HG03064 (cell line): ENCODE measurements at regions not wholly inside any gene's neighbourhood (a gene's known extent, or its start where the extent isn't known, plus 50 kb on each side); places are given as distances from the start of the nearest gene placed in this dataset.
"Not testable (repeated sequence)": the region's sequence is repeated elsewhere in the genome, so short reads cannot be mapped to it uniquely, and the experiment has no call there.

Experiments used
- ATAC-seq: cut with Tn5 transposase; IDR thresholded peaks from one replicate; pipeline ENCODE4 v1.9.1; 2021; ENCODE audit warnings: low read depth; ENCODE audit not compliant: unreplicated experiment

DNA sequence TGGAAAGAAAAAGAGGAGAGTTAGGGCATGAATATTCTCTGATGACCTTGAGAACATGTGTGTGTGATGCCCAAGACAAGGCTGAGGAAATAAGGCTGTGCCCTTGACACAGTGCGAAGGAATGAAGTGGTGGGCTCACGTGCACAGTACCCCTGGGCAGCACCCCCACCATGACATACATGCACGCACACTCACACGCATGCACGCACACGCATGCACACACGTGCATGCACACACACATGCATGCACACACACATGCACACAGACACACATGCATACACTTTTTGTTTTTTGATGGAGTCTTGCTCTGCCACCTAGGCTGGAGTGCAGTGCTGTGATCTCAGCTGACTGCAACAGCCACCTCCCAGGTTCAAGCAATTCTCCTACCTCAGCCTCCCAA is 118.1 kb downstream of the GATA3 start:
- ATAC-seq = no peak

DNA sequence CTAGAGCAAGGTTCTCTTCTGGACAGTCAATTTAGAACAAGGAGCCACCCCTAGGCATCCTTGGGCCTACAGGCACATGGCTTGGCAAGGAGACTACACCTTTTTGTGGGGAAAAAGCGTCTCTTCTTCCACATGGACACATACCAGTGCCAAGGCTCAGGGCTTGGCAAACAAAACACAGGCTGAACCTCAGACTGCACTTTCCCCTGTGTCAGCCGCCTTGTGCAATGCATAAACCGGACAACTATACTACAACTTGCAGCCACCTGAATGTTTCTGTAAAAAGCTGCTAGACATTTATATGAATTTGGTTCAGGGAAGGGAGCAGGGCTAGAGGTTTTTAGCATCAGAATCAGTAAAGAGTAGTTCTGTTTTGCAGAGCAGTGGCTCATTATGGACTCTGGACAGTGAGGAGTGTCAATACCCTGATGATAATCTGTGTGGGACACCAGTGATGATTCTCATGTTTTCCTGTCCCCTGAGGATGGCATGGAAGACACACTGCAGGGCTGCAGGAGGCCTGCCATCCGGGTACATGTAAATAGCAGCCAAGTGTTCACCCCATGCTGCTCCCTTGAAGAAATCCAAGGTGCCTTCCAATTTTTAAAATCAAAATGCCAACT is 118.9 kb downstream of the GATA3 start:
- ATAC-seq = no peak

DNA sequence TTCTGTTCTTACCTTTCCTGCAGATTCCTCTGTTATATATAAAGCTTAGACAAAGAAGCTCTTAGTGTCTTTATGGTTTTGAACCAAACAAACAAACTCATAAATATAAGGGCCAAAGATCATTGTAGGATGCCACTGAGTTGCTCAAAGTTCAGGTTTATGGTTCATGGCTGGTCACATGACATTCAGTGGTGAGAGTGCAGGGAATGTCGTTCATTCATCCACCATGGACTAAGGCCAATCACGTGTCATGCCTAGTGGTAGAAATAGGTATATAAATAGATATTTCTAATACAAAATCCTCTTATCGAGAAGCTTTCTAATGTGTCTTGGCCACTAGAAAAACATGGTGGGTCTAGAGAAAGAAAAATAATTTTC is 119.4 kb downstream of the GATA3 start:
- no peak for ATAC-seq

DNA sequence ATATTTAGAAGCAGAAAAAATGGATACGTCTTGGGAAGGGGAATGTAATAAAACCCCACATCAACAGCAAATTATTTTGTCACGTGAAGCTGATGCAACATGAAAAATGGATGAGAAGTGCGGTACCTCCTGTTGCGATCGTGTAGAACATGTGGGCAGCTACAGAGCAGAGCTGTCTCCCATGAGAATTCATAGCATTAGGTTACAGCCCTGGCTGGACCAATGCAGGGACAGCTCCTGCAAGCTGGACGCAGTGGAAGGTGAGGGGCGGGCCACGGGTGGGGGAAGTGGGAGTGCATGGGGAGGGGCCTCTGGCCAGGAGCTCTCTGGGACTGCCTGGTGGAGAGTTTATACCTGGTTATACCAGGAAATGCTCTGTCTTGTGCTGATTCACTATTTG is 120.3 kb downstream of the GATA3 start:
- ATAC-seq = no peak

DNA sequence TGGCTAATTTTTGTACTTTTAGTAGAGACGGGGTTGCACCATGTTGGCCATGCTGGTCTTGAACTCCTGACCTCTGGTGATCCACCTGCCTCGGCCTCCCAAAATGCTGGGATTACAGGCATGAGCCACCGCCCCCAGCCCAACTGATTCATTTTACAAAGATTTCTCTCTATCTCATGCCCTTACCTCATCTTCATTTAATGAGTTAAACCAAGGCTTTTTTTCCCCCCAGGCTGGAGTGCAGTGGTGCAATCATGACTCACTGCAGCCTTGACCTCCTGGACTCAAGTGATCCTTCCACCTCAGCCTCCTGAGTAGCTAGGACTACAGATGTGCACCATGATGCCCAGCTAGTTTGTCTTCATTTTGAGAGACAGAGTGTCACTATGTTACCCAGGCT is 123.0 kb downstream of the GATA3 start:
- ATAC-seq = not testable (repeated sequence)

DNA sequence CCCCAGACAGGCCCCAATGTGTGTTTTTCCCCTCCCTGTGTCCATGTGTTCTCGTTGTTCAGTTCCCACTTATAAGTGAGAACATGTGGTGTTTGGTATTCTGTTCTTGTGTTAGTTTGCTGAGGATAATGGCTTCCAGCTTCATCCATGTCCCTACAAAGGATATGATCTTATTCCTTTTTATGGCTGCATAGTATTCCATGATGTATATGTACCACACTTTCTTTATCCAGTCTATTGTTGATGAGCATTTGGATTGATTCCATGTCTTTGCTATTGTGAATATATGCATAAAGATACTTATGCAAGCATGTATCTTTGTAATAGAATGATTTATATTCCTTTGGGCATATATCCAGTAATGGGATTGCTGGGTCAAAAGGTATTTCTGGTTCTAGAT is 125.3 kb downstream of the GATA3 start:
- not testable (repeated sequence) for ATAC-seq

DNA sequence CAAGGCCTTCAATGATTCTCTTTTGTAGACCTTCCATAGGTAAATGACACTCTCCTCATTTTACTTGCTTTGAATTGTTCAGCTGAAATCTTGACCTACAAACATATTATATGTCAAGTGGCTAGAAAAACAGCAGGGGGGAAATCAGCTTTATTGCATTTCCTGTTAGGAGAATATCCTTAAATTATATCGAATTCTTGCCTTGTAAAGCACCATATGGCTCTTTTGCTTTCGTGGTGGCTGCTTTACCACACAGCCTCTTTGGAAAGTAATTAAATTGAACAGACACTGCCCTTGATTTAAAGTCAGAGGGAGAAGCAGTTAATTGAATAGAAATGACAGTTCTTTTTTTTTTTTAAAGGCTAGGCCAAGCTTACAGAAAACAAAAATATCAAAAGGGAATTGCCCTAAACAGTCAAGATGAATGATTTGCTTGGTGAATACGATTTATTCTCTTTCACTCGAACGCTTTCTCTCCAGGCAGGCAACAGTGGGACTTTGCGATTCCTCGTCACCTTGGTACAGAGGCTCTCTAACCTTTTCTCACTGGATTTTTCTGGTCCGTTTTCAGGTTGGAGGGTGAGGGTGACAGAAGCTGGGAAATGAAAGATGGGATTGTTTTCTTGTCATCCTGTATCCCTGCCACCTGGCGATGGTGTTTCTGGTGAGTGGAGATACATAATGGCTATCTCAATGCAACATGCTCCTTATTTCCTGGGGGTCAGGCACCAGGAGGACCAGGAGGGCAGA is 126.0 kb downstream of the GATA3 start:
- no peak for ATAC-seq

DNA sequence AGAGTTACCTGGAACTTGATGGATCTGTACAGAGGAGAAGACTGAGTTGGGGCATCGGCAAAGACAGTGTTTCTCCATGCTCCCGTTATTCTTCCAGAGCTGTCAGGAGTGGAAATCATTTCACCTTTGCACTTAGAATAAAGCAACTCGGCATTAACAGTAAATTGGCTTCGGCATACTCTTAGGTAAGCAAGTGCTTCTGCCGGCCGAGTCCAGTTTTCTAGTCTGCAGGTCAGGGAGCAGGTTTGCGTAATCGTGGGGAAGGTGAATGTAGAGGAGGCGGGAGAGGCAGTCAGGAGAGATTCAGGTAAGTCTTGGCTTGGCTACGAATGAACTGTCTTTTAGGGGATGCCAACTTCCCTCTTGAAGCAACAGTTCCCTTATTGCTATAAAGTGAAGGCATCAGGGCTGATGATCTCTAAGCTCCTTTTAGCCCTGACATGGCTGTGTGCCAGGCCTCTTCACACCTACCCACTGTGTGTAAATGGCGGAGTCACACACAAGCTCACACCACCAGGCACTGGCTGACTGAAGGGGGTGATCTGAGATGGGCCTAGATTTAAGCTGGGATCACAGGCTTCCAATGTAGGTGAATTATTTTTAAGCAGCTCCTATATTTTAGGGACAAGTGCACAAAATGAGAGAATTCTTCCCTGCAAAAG is 127.1 kb downstream of the GATA3 start:
- no peak for ATAC-seq

DNA sequence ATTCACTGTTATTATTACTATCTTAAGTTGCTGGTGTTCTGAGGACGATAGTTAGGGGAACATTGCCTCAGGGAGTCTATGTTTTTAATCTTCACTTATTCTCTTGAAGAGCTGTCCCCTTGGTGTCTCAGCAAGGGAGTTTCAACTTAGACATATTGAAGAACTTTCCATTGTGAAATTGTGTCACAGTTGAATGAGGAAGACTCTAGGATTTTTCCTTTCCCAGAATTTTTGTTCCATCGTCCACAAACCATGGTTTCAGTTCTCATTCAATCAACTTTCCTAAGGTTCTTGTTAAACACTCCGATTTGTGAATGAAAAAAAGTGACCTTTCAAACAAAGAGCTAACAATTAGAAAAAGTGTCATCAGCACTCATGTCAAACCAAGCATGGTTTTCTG is 128.3 kb downstream of the GATA3 start:
- no peak for ATAC-seq

DNA sequence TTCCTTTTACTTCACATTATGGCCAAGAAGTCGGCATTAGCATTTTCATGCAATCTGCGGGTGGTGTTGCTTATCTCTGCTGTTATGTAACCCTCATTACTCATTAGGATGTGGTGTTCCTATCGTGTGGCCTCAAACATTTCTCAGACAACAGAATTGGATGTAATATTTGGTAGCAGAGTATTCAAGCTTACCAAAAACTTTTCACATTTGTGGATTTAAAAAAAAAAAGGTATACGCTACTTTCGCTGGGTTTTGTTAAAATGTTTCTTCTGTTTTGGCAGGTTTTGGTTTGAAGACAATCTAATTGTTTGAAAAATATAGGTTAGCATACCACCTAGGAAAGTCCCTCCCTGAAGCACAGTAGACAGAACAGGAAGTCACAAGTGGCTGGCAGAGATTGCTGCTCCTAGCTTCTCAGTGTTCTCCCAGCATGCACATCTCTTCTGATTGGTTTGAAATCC is 128.8 kb downstream of the GATA3 start:
- no peak for ATAC-seq

DNA sequence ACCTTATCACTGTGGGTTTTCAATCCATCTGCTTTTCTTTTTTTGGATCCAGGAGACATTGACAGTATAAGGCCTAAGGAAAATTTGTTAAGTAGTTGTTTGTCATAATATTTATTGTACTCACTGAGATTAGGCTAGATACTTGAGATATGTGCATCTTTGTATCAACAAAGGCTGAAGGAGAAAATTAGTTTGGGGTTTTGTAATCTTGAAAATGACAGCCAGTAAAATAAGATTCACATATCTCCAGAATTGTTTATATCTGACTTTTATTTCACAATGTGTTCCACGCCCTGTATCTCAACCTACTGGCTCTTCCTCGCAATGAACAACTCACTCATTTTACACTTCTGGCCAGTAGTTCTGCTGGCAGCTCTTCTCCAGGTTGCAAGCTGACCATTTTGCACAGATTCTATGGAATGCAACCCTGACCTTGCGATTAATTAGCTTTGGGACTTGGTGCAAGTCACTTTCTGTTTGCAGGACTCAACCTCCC is 132.7 kb downstream of the GATA3 start:
- no peak for ATAC-seq

DNA sequence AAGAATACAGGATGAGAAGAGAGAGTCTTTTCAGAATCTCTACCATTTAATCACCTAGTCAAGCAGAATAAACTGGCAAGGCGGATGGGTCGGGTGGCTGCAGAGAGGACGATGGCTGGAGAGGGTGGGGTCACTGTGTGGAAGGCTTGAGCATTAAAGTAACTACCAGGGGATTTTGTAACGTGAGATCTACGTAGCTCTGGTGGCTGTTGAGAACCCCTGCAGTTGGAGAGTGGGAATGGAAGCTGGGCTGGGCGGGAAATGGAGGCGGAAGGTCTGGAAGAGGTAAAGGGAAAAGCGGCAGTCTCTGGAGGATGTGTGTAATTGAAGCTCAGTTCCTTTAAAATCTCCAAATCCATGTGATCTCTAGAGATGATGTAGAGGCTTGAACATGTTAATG is 135.0 kb downstream of the GATA3 start:
- ATAC-seq = no peak

DNA sequence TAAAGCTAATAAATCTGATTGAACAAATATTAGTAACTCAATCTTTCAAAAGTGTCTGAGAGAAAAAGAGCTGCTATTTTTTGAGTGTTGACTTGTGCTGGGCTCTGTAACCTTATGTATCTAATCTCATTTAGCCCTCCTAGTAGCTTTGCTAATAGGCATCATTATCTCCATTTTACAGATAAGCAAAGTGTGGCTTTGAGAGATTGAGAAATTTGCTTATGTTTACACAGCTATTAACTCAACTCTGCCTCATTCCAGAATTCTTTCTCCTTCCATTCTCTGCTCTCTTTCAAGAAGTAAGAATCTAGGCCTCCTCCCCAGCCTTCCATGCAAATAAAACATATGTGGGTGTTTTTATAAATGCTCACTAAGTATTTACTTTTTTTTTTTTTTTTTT is 137.8 kb downstream of the GATA3 start:
- ATAC-seq = no peak

DNA sequence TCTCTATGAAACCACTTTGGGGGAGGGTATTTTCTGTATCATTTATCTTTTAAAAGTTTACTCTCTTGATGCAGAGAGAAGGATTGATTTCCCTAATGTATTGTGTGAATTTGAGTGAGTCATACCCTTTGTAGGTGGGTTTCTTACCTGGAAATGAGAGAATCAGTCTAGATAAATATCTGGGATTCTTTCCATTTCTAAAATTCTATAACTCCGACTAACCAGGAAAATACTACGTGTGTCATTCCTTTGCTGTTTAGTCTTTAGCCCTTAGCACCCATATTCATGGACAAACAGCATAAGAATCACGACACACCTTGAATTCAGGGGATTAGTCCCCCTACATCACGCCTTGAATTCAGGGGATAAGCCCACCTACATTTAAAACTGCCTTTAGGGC is 139.1 kb downstream of the GATA3 start:
- no peak for ATAC-seq

DNA sequence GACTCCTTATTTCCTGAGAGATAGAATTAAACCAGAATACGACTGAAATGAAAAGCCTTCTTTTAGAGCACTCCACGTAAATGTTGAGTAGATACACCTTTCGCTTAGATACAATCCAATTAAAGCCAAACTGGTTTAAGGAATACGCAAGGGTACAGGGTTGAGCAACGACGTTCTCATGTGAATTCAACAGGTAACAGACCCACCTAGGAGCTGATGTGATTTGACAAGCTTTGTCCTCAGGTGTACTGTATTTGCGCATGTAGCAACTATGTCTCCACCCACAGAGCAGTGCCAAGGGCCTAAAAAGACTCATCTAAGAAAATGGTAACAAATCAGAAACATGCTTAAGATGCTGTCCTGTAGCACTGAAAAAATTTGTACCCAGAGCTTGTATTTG is 139.6 kb downstream of the GATA3 start:
- no peak for ATAC-seq

DNA sequence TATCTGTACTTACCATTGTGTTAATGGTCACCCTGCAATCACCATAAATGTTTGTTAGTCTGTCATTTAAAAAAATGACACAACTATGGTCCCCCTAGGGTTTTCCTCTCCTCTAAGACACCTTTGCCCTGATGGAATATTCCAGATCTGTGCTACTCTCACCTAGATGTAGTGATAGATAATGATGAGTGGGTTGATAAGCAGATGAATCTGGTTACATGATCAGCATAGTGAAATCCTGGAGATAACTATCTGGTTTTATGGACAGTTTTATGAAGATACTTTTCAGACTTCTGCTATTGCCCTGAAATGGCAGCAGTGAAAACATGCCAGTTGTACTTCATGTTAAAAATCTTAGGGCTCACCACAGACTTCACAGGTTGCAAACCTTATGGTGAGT is 152.4 kb downstream of the GATA3 start:
- ATAC-seq = no peak

DNA sequence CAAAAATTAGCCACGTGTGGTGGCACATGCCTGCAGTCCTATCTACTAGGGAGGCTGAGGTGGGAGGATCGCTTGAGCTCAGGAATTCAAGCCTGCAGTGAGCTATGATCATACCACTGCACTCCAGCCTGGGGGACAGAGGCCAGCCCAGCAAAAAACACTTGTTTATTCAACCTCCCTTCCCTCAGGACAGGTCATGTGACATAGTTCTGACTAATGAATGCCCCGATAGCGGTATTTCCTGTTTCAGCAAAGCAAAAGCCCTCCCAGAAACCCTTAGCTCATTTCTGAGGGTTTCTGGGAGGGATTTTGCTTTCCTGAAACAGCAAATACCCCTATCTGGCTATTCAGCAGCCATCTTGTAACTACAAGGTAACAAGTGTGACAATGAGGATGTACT is 157.1 kb downstream of the GATA3 start:
- ATAC-seq = no peak

DNA sequence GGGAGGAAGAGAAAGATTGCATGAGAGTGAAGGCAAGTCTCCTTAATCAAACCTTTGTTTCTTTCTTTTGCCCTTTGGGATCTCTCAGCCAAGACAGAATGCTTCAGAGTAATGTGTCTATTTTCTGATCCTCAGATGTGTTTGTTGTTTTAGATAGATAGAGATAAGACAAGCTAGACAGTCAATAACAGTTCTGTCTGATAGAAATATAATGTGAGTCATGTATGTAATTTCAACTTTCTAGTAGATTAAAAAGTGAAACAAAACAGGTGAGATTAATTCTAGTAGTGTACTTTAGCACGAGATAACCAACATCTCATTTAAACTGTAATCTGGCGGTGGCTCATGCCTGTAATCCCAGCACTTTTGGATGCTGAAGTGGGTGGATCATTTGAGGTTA is 159.2 kb downstream of the GATA3 start:
- ATAC-seq = no peak

DNA sequence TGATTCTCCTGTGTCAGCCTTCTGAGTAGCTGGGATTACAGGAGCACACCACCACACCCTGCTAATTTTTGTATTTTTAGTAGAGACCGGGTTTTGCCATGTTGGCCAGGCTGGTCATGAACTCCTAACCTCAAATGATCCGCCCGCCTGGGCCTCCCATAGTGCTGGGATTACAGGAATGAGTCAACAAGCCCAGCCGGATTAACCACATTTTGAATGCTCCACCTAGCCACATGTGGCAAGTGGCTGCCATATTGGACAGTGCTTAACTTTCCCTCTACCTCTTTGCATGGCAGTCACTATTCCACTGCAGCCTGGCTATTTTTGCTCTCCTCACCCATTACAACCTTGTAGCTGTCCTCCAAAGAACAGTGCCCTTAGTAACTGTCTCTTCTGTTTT is 160.1 kb downstream of the GATA3 start:
- no peak for ATAC-seq

DNA sequence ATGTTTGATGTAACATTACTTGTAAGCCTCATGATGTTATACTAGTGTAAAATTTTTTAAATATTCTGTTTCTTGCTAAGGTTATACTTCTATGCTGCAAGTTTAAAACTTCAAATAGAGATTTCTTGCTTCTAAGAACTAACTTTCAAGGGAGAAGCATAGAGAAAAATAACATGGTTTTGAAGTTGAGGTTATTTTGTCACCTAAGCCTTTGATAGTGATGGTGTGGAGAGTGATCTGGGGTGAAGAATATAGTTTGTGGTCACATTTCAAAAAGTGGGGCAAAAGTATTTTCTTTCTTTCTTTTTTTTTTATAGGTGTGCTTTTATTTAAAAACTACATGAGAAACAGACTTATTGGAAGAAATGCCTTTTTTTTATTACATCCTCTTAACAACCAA is 162.4 kb downstream of the GATA3 start:
- ATAC-seq = no peak

DNA sequence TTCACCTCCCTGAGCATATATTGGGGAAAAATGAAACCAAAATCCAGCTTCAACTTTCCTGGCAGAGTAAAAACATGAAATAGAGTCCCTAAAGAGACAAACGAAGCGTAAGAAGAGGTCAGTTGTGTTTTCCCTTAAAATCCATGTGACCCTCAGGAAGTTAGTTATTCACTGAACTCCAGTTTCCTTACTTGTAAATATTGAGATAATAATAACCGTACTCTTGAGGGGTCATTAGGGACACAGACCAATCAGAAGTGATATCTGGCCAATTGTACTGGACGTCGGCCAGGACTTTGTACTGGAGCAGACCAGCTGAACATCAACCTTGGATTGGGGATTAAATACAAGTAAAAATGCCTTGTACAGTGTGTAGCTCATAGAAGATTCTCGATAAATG is 167.0 kb downstream of the GATA3 start:
- no peak for ATAC-seq

DNA sequence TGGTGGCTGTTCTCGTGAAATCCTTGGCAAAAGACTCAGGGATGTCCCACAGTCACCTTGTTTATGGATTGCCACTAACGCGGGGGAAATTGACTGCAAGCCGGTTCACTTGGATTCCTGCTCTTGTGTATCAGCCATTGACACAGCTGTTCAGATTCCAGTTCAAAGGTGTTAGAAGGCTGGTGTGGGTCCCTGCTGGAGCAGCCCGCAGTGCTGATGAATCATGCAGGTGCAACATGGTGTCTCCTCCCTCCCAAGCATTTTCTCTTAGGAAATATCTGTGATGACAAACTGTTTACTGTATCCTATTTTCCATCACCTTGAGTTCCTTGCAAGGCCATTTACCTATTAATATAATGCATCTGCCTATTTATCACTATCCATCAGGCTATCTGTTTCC is 170.1 kb downstream of the GATA3 start:
- no peak for ATAC-seq
